Endodermal cell (in vitro differentiated cells): ENCODE measurements at regions not wholly inside any gene's neighbourhood (a gene's known extent, or its start where the extent isn't known, plus 50 kb on each side); places are given as distances from the start of the nearest gene placed in this dataset.

Experiments
- DNase-seq: peaks from one replicate; pipeline ENCODE4 v3.0.0-alpha.2; 2017
- H3K27ac ChIP-seq: 2 replicates; pipeline ENCODE4 v1.5.1; 2013; ENCODE audit warnings: mild to moderate bottlenecking, low read depth, low read length, moderate library complexity
- H3K27me3 ChIP-seq: 2 replicates; pipeline ENCODE4 v1.6.1; 2013; ENCODE audit warnings: mild to moderate bottlenecking, low read length, moderate library complexity; ENCODE audit not compliant: insufficient read depth, control insufficient read depth, poor library complexity, severe bottlenecking
- H3K36me3 ChIP-seq: 2 replicates; pipeline ENCODE4 v1.7.0; 2013; ENCODE audit warnings: mild to moderate bottlenecking, low read length, moderate library complexity; ENCODE audit not compliant: control insufficient read depth, insufficient read depth
- H3K4me1 ChIP-seq: one replicate; pipeline ENCODE4 v1.7.0; 2013; ENCODE audit warnings: low read length; ENCODE audit not compliant: control insufficient read depth, insufficient read depth
- H3K4me3 ChIP-seq: 2 replicates; pipeline ENCODE4 v1.5.1; 2013; ENCODE audit warnings: mild to moderate bottlenecking, low read length, moderate library complexity
- H3K9ac ChIP-seq: 2 replicates; pipeline ENCODE4 v1.6.1; 2013; ENCODE audit warnings: mild to moderate bottlenecking, low read length, moderate library complexity; ENCODE audit not compliant: poor library complexity, severe bottlenecking; ENCODE audit errors: extremely low read depth
- H3K9me3 ChIP-seq: 2 replicates; pipeline ENCODE4 v1.6.1; 2013; ENCODE audit warnings: mild to moderate bottlenecking, low read length, moderate library complexity; ENCODE audit not compliant: control insufficient read depth
- H3K27ac Mint-ChIP-seq: 2 replicates; pipeline ENCODE4 v1.8.0; 2020; ENCODE audit warnings: mixed read lengths
- H3K27me3 Mint-ChIP-seq: 2 replicates; pipeline ENCODE4 v1.8.0; 2021; ENCODE audit warnings: mild to moderate bottlenecking, mixed read lengths; ENCODE audit not compliant: insufficient read depth
- H3K36me3 Mint-ChIP-seq: 2 replicates; pipeline ENCODE4 v1.8.0; 2020; ENCODE audit warnings: low read depth, mixed read lengths
- H3K4me1 Mint-ChIP-seq: 2 replicates; pipeline ENCODE4 v1.8.0; 2020; ENCODE audit warnings: mixed read lengths
- H3K4me3 Mint-ChIP-seq: 2 replicates; pipeline ENCODE4 v1.8.0; 2020; ENCODE audit warnings: mild to moderate bottlenecking, moderate library complexity, mixed read lengths
- H3K9me3 Mint-ChIP-seq: 2 replicates; pipeline ENCODE4 v1.8.0; 2020; ENCODE audit warnings: mild to moderate bottlenecking, mixed read lengths
- CTCF ChIP-seq: fragments of 200-600 bp; sonication (generic); conservative IDR thresholded peaks from 2 replicates; pipeline ENCODE4 v1.5.0; 2021; ENCODE audit warnings: antibody characterized with exemption, mild to moderate bottlenecking
- WGBS, 2 experiments: methylation state at CpG; one replicate each; pipeline versions ENCODE4 v1.1.5 to v1.1.7; 2013; ENCODE audit warnings: missing lambda C conversion rate in 2 of 2, mixed read lengths in 1 of 2; ENCODE audit not compliant: insufficient coverage in 1 of 2, insufficient read length in 1 of 2; 5-methylcytosine and 5-hydroxymethylcytosine counted together

GRCh38 chr10:111852801-111853200 lies 330.8 kb downstream of the GPAM start:
- no peak overlapping the region for H3K27ac ChIP-seq
- peaks cover 5% of the 10 kb centered on the region for H3K9me3 ChIP-seq
- 83 to 95% methylated on average over 1 to 2 of the region's 2 CpGs for WGBS, 2 experiments
- TF ChIP-seq CTCF = no peak
- Mint-ChIP-seq H3K27me3 (no peaks in the 10 kb centered on the region), H3K36me3 (no peaks in the 10 kb centered on the region), H3K4me1 (no peaks in the 10 kb centered on the region), H3K27ac (no peak overlapping the region), H3K9me3 (peaks cover 10% of the 10 kb centered on the region), H3K4me3 (no peak overlapping the region)
- no peaks in the 10 kb centered on the region for H3K27me3 ChIP-seq
- H3K9ac ChIP-seq = no peak overlapping the region
- no peaks in the 10 kb centered on the region for H3K4me1 ChIP-seq
- no peak for DNase-seq
- no peak overlapping the region for H3K4me3 ChIP-seq
- no peaks in the 10 kb centered on the region for H3K36me3 ChIP-seq

- no peaks in the 10 kb centered on the region for H3K4me1 ChIP-seq
- Mint-ChIP-seq H3K4me1 (no peaks in the 10 kb centered on the region), H3K4me3 (no peak overlapping the region), H3K9me3 (no peaks in the 10 kb centered on the region), H3K36me3 (no peaks in the 10 kb centered on the region), H3K27ac (no peak overlapping the region), H3K27me3 (no peaks in the 10 kb centered on the region)
- H3K4me3 ChIP-seq = no peak overlapping the region
- no peaks in the 10 kb centered on the region for H3K9me3 ChIP-seq
- H3K9ac ChIP-seq = no peak overlapping the region
- TF ChIP-seq CTCF = peak; percentile 75
- H3K27me3 ChIP-seq = no peaks in the 10 kb centered on the region
- no peak overlapping the region for H3K27ac ChIP-seq
- DNase-seq = no peak
- H3K36me3 ChIP-seq = no peaks in the 10 kb centered on the region
- WGBS, 2 experiments = 81 to 94% methylated on average over 3 of the region's 3 CpGs
Measured at GRCh38 chr10:111856631-111857030, 326.9 kb downstream of the GPAM start.

- Histone ChIP-seq H3K9me3 (no peaks in the 10 kb centered on the region), H3K4me3 (no peak overlapping the region), H3K27me3 (no peaks in the 10 kb centered on the region), H3K9ac (no peak overlapping the region), H3K4me1 (peaks cover 3% of the 10 kb centered on the region), H3K36me3 (no peaks in the 10 kb centered on the region), H3K27ac (no peak overlapping the region)
- no peaks in the 10 kb centered on the region for H3K36me3 Mint-ChIP-seq
- no peak for DNase-seq
- no peak for TF ChIP-seq CTCF
- WGBS, 2 experiments = 92 to 100% methylated on average over 1 to 3 of the region's 3 CpGs
- no peak overlapping the region for H3K27ac Mint-ChIP-seq
- no peaks in the 10 kb centered on the region for H3K27me3 Mint-ChIP-seq
- H3K4me3 Mint-ChIP-seq = no peak overlapping the region
- H3K9me3 Mint-ChIP-seq = peaks cover 3% of the 10 kb centered on the region
- no peaks in the 10 kb centered on the region for H3K4me1 Mint-ChIP-seq
Measured at GRCh38 chr10:111865550-111865949, 318.0 kb downstream of the GPAM start.
